DOHH2 (cell line): ENCODE measurements at regions not wholly inside any gene's neighbourhood (a gene's known extent, or its start where the extent isn't known, plus 50 kb on each side); places are given as distances from the start of the nearest gene placed in this dataset.

ENCODE experiments used
- H3F3A ChIP-seq: fragments of 200-600 bp; sonication (generic), shearing (Covaris generic); 2 replicates; pipeline ENCODE4 v1.6.0; 2016; ENCODE audit warnings: antibody characterized with exemption, mild to moderate bottlenecking; ENCODE audit not compliant: control insufficient read depth, insufficient read depth
- H3K27ac ChIP-seq: fragments of 200-600 bp; sonication (generic); 2 replicates; pipeline ENCODE4 v1.5.1; 2014; ENCODE audit warnings: low read depth, mild to moderate bottlenecking, low read length, moderate library complexity
- H3K27me3 ChIP-seq: fragments of 200-600 bp; sonication (generic); 2 replicates; pipeline ENCODE4 v1.6.1; 2014; ENCODE audit warnings: mild to moderate bottlenecking, low read length, mixed read lengths; ENCODE audit not compliant: control insufficient read depth
- H3K36me3 ChIP-seq: fragments of 200-600 bp; sonication (generic); 2 replicates; pipeline ENCODE4 v1.6.1; 2014; ENCODE audit warnings: mild to moderate bottlenecking, low read length, moderate library complexity, mixed read lengths; ENCODE audit not compliant: control insufficient read depth
- H3K4me1 ChIP-seq: fragments of 200-600 bp; sonication (generic); 2 replicates; pipeline ENCODE4 v1.6.1; 2014; ENCODE audit warnings: mild to moderate bottlenecking, low read length, mixed read lengths; ENCODE audit not compliant: control insufficient read depth
- H3K4me2 ChIP-seq: fragments of 200-600 bp; sonication (generic); 2 replicates; pipeline ENCODE4 v1.6.0; 2014; ENCODE audit warnings: mild to moderate bottlenecking, low read length, moderate library complexity
- H3K4me3 ChIP-seq: fragments of 200-600 bp; sonication (generic); 2 replicates; pipeline ENCODE4 v1.5.1; 2014; ENCODE audit warnings: mild to moderate bottlenecking, low read length, mixed read lengths
- H3K79me2 ChIP-seq: fragments of 200-600 bp; sonication (generic); 2 replicates; pipeline ENCODE4 v1.6.1; 2014; ENCODE audit warnings: mild to moderate bottlenecking, low read length, mixed read lengths; ENCODE audit not compliant: control insufficient read depth
- H3K9me2 ChIP-seq: fragments of 200-600 bp; sonication (generic); replicated peaks from 2 replicates; pipeline ENCODE4 v1.6.1; 2014; ENCODE audit warnings: mild to moderate bottlenecking, low read length, mixed read lengths; ENCODE audit not compliant: control insufficient read depth
- H3K9me3 ChIP-seq: fragments of 200-600 bp; sonication (generic); 2 replicates; pipeline ENCODE4 v1.6.1; 2014; ENCODE audit warnings: antibody characterized with exemption, low read length, mixed read lengths; ENCODE audit not compliant: control insufficient read depth, insufficient read depth
- H4K20me1 ChIP-seq: fragments of 200-600 bp; sonication (generic); 2 replicates; pipeline ENCODE4 v1.6.0; 2014; ENCODE audit warnings: low read depth, mild to moderate bottlenecking, antibody characterized with exemption, low read length, moderate library complexity; ENCODE audit not compliant: control insufficient read depth, insufficient read depth
- EZH2phosphoT487 ChIP-seq: fragments of 200-600 bp; sonication (generic); IDR thresholded peaks from 2 replicates; pipeline ENCODE4 v1.6.1; 2017; ENCODE audit warnings: borderline replicate concordance, mild to moderate bottlenecking, antibody characterized with exemption, low read length, moderate library complexity, mixed read lengths
- TF ChIP-seq, protein P1 (sequence below): fragments of 200-600 bp; sonication (generic); IDR thresholded peaks from one replicate; pipeline ENCODE4 v1.5.1; 2014; ENCODE audit warnings: antibody characterized with exemption, mild to moderate bottlenecking, low read depth, low read length; ENCODE audit not compliant: poor library complexity, severe bottlenecking

GRCh38 chr11:15828215-15828853 lies 528.0 kb downstream of the SOX6 start:
- H3K9me2 ChIP-seq: no peaks in the 10 kb centered on the region
- H3K4me3 ChIP-seq: no peak overlapping the region
- H3K27ac ChIP-seq: no peak overlapping the region
- H3K4me1 ChIP-seq: no peaks in the 10 kb centered on the region
- no peaks in the 10 kb centered on the region for H3F3A ChIP-seq
- no peaks in the 10 kb centered on the region for H4K20me1 ChIP-seq
- no peaks in the 10 kb centered on the region for H3K27me3 ChIP-seq
- H3K36me3 ChIP-seq: no peaks in the 10 kb centered on the region
- H3K4me2 ChIP-seq: no peak overlapping the region
- H3K79me2 ChIP-seq: no peaks in the 10 kb centered on the region
- H3K9me3 ChIP-seq: no peaks in the 10 kb centered on the region
- TF ChIP-seq EZH2phosphoT487: no peak
- TF ChIP-seq, protein P1, sequence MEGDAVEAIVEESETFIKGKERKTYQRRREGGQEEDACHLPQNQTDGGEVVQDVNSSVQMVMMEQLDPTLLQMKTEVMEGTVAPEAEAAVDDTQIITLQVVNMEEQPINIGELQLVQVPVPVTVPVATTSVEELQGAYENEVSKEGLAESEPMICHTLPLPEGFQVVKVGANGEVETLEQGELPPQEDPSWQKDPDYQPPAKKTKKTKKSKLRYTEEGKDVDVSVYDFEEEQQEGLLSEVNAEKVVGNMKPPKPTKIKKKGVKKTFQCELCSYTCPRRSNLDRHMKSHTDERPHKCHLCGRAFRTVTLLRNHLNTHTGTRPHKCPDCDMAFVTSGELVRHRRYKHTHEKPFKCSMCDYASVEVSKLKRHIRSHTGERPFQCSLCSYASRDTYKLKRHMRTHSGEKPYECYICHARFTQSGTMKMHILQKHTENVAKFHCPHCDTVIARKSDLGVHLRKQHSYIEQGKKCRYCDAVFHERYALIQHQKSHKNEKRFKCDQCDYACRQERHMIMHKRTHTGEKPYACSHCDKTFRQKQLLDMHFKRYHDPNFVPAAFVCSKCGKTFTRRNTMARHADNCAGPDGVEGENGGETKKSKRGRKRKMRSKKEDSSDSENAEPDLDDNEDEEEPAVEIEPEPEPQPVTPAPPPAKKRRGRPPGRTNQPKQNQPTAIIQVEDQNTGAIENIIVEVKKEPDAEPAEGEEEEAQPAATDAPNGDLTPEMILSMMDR: no peak

- H3K4me3 ChIP-seq: no peak overlapping the region
- H3K4me2 ChIP-seq: no peak overlapping the region
- no peaks in the 10 kb centered on the region for H3K36me3 ChIP-seq
- H3K9me2 ChIP-seq: no peaks in the 10 kb centered on the region
- H3F3A ChIP-seq: no peaks in the 10 kb centered on the region
- TF ChIP-seq EZH2phosphoT487: no peak
- TF ChIP-seq, protein P1: no peak
- no peaks in the 10 kb centered on the region for H3K4me1 ChIP-seq
- H4K20me1 ChIP-seq: no peaks in the 10 kb centered on the region
- H3K9me3 ChIP-seq: no peaks in the 10 kb centered on the region
- no peaks in the 10 kb centered on the region for H3K27me3 ChIP-seq
- no peaks in the 10 kb centered on the region for H3K79me2 ChIP-seq
- H3K27ac ChIP-seq: no peak overlapping the region
Observed at GRCh38 chr11:15829312-15829711, 527.0 kb downstream of the SOX6 start.

GRCh38 chr11:15830741-15831428 lies 525.5 kb downstream of the SOX6 start:
- Histone ChIP-seq H4K20me1 (no peaks in the 10 kb centered on the region), H3K36me3 (no peaks in the 10 kb centered on the region), H3K27ac (no peak overlapping the region), H3K9me2 (no peaks in the 10 kb centered on the region), H3K4me1 (no peaks in the 10 kb centered on the region), H3K79me2 (no peaks in the 10 kb centered on the region), H3K4me3 (no peak overlapping the region), H3K27me3 (no peaks in the 10 kb centered on the region), H3F3A (no peaks in the 10 kb centered on the region), H3K4me2 (no peak overlapping the region), H3K9me3 (no peaks in the 10 kb centered on the region)
- TF ChIP-seq EZH2phosphoT487: no peak

- H3K27me3 ChIP-seq: no peaks in the 10 kb centered on the region
- no peaks in the 10 kb centered on the region for H3K36me3 ChIP-seq
- no peaks in the 10 kb centered on the region for H3K79me2 ChIP-seq
- H3K9me3 ChIP-seq: no peaks in the 10 kb centered on the region
- no peak overlapping the region for H3K4me3 ChIP-seq
- no peak overlapping the region for H3K27ac ChIP-seq
- no peaks in the 10 kb centered on the region for H3K4me1 ChIP-seq
- no peak for TF ChIP-seq EZH2phosphoT487
- TF ChIP-seq, protein P1: no peak
- no peaks in the 10 kb centered on the region for H4K20me1 ChIP-seq
- no peaks in the 10 kb centered on the region for H3F3A ChIP-seq
- H3K9me2 ChIP-seq: no peaks in the 10 kb centered on the region
- no peak overlapping the region for H3K4me2 ChIP-seq
Observed at GRCh38 chr11:15835788-15836411, 520.4 kb downstream of the SOX6 start.
